SK-N-MC (cell line): ENCODE measurements at regions not wholly inside any gene's neighbourhood (a gene's known extent, or its start where the extent isn't known, plus 50 kb on each side); places are given as distances from the start of the nearest gene placed in this dataset.

Experiments used
- EZH2 ChIP-seq: fragments of 200-600 bp; sonication (generic); IDR thresholded peaks from one replicate; pipeline ENCODE4 v1.6.1; 2017; ENCODE audit warnings: antibody characterized with exemption
- POLR2AphosphoS5 ChIP-seq: IDR thresholded peaks from 2 replicates; pipeline ENCODE4 v1.6.1; 2012; ENCODE audit warnings: mild to moderate bottlenecking, low read depth, low read length, borderline replicate concordance

DNA sequence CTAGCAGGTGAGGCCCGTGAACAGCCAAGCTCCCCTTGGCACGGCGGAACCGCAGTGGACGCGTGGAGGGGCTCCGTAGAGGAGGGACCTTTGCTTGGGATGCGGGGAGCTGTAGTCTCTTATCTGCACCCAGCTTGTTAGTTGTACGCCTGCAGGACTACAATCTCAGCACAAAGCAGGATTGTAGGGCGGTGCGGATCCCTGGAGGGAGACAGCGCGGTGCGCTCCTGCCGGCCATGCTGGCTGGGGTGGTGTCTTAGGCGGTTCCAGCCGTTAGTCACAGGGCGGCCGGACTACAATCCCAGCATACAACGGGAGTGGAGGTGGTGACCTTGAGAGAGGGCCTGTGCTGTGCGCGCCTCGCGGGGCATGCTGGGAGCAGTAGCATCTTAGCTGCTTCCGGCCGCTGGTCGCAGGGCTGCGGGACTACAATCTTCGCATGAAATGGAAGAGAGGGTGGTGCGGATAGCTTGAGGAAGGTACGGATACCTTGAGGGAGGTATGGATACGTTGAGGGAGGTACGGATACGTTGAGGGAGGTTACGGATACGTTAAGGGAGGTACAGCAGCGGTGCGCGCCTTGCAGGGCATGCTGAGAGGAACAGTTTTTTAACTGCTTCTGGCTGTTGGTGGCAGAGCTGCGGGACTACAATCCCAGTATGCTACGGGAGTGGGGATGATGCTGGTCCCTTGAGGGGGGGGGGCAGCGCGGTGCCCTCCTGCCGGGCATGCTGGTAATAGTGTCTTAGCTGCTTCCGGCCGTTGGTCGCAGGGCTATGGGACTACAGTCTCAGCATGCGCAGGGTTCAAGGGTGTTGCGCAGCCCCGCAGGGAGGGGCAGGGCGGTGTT lies 1419.1 kb downstream of the UQCRFS1 start:
- no peak for TF ChIP-seq EZH2
- peak; percentile 71 for TF ChIP-seq POLR2AphosphoS5
